ENCODE measurements at regions not wholly inside any gene's neighbourhood (a gene's known extent, or its start where the extent isn't known, plus 50 kb on each side); places are given as distances from the start of the nearest gene placed in this dataset.

- TF ChIP-seq TAF1 (IDR thresholded peaks at IDR 0.05; ENCODE audit: borderline replicate concordance, insufficient read depth, low read length) (no peak), FOXP2 (optimal IDR thresholded peaks at IDR 0.05; ENCODE audit: borderline replicate concordance, extremely low read depth, extremely low read length, insufficient read depth) (no peak), POLR2AphosphoS5 (IDR thresholded peaks at IDR 0.05; ENCODE audit: low read depth, low read length) (no peak), REST (IDR thresholded peaks at IDR 0.05; ENCODE audit: insufficient read depth in 1 of 2, low read depth in 2 of 2, low read length in 2 of 2) (no peak), SIN3A (IDR thresholded peaks at IDR 0.05; ENCODE audit: borderline replicate concordance, insufficient read depth, low read length) (no peak)
Observed at GRCh38 chr1:213329406-213330008, 278.5 kb downstream of the RPS6KC1 start.

- TF ChIP-seq POLR2AphosphoS5 (IDR thresholded peaks at IDR 0.05; ENCODE audit: low read depth, low read length) (no peak), TAF1 (IDR thresholded peaks at IDR 0.05; ENCODE audit: borderline replicate concordance, insufficient read depth, low read length) (no peak), SIN3A (IDR thresholded peaks at IDR 0.05; ENCODE audit: borderline replicate concordance, insufficient read depth, low read length) (no peak), REST (IDR thresholded peaks at IDR 0.05; ENCODE audit: insufficient read depth in 1 of 2, low read depth in 2 of 2, low read length in 2 of 2) (no peak), FOXP2 (optimal IDR thresholded peaks at IDR 0.05; ENCODE audit: borderline replicate concordance, extremely low read depth, extremely low read length, insufficient read depth) (no peak)
Observed at GRCh38 chr1:213330281-213330680, 279.2 kb downstream of the RPS6KC1 start.

GRCh38 chr1:213331631-213332175 lies 280.7 kb downstream of the RPS6KC1 start:
- TF ChIP-seq SIN3A (IDR thresholded peaks at IDR 0.05; ENCODE audit: borderline replicate concordance, insufficient read depth, low read length): no peak
- no peak for TF ChIP-seq FOXP2 (optimal IDR thresholded peaks at IDR 0.05; ENCODE audit: borderline replicate concordance, extremely low read depth, extremely low read length, insufficient read depth)
- TF ChIP-seq TAF1 (IDR thresholded peaks at IDR 0.05; ENCODE audit: borderline replicate concordance, insufficient read depth, low read length): no peak
- TF ChIP-seq POLR2AphosphoS5 (IDR thresholded peaks at IDR 0.05; ENCODE audit: low read depth, low read length): no peak
- TF ChIP-seq REST (IDR thresholded peaks at IDR 0.05; ENCODE audit: insufficient read depth in 1 of 2, low read depth in 2 of 2, low read length in 2 of 2): no peak

- TF ChIP-seq FOXP2 (optimal IDR thresholded peaks at IDR 0.05; ENCODE audit: borderline replicate concordance, extremely low read depth, extremely low read length, insufficient read depth) (no peak), TAF1 (IDR thresholded peaks at IDR 0.05; ENCODE audit: borderline replicate concordance, insufficient read depth, low read length) (no peak), SIN3A (IDR thresholded peaks at IDR 0.05; ENCODE audit: borderline replicate concordance, insufficient read depth, low read length) (no peak), POLR2AphosphoS5 (IDR thresholded peaks at IDR 0.05; ENCODE audit: low read depth, low read length) (no peak), REST (IDR thresholded peaks at IDR 0.05; ENCODE audit: insufficient read depth in 1 of 2, low read depth in 2 of 2, low read length in 2 of 2) (no peak)
Observed at GRCh38 chr1:213332491-213332890, 281.4 kb downstream of the RPS6KC1 start.
